CD14-positive monocyte (primary cell): ENCODE measurements at regions not wholly inside any gene's neighbourhood (a gene's known extent, or its start where the extent isn't known, plus 50 kb on each side); places are given as distances from the start of the nearest gene placed in this dataset.

Experiments
- DNase-seq, 3 donors: peaks; one replicate each; pipeline ENCODE4 v3.0.0-alpha.2; 2011 to 2022
- H2AFZ ChIP-seq: 2 replicates; pipeline ENCODE4 v1.6.0; 2012; ENCODE audit warnings: mild to moderate bottlenecking, low read depth, low read length, inconsistent platforms; ENCODE audit not compliant: insufficient read depth, poor library complexity, severe bottlenecking
- H3K27ac ChIP-seq, 2 donors: 1 replicate in 1 of 2; 2 replicates in 1 of 2; pipeline ENCODE4 v1.5.1; 2012 to 2013; ENCODE audit warnings: low read length in 2 of 2, control low read depth in 1 of 2, inconsistent platforms in 1 of 2, low read depth in 1 of 2, mild to moderate bottlenecking in 1 of 2
- H3K27me3 ChIP-seq, 2 donors: one replicate each; pipeline versions ENCODE4 v1.6.0 to v1.6.1; 2011 to 2013; ENCODE audit warnings: low read length in 2 of 2; ENCODE audit not compliant: control insufficient read depth in 2 of 2, insufficient read depth in 2 of 2
- H3K36me3 ChIP-seq, 2 donors: replicated peaks in 1 of 2; 1 replicate in 1 of 2; 2 replicates in 1 of 2; pipeline versions ENCODE4 v1.5.1 to v1.6.1; 2012 to 2013; ENCODE audit warnings: low read length in 2 of 2, control low read depth in 1 of 2, inconsistent platforms in 1 of 2, mild to moderate bottlenecking in 1 of 2; ENCODE audit not compliant: insufficient read depth in 2 of 2, control insufficient read depth in 1 of 2
- H3K4me1 ChIP-seq, 2 donors: 1 replicate in 1 of 2; 2 replicates in 1 of 2; pipeline versions ENCODE4 v1.5.1 to v1.6.1; 2012 to 2013; ENCODE audit warnings: low read length in 2 of 2, control low read depth in 1 of 2, inconsistent platforms in 1 of 2, mild to moderate bottlenecking in 1 of 2, moderate library complexity in 1 of 2; ENCODE audit not compliant: insufficient read depth in 2 of 2, control insufficient read depth in 1 of 2
- H3K4me2 ChIP-seq: replicated peaks from 2 replicates; pipeline ENCODE3; 2012; ENCODE audit warnings: low read length, moderate library complexity, mild to moderate bottlenecking; ENCODE audit not compliant: poor library complexity, severe bottlenecking; ENCODE audit errors: extremely low read depth
- H3K4me3 ChIP-seq, 3 experiments: fragments of 200-600 bp in 1 of 3; sonication (generic) in 1 of 3; replicated peaks in 1 of 3; 1 replicate in 2 of 3; 2 replicates in 1 of 3; pipeline ENCODE4 v1.5.1; 2011 to 2013; ENCODE audit warnings: low read length in 3 of 3, mild to moderate bottlenecking in 3 of 3, control low read depth in 2 of 3, low read depth in 2 of 3, inconsistent platforms in 1 of 3, moderate library complexity in 1 of 3
- H3K79me2 ChIP-seq: 2 replicates; pipeline ENCODE4 v1.6.0; 2012; ENCODE audit warnings: mild to moderate bottlenecking, control low read depth, inconsistent platforms, low read length, moderate library complexity; ENCODE audit not compliant: insufficient read depth
- H3K9ac ChIP-seq: 2 replicates; pipeline ENCODE4 v1.6.0; 2017; ENCODE audit warnings: low read length, mild to moderate bottlenecking; ENCODE audit not compliant: insufficient read depth, poor library complexity, severe bottlenecking
- H3K9me3 ChIP-seq, 2 donors: replicated peaks in 1 of 2; 1 replicate in 1 of 2; 2 replicates in 1 of 2; pipeline versions ENCODE4 v1.5.1 to v1.6.1; 2012 to 2013; ENCODE audit warnings: low read length in 2 of 2, control low read depth in 1 of 2; ENCODE audit not compliant: control insufficient read depth in 1 of 2, insufficient read depth in 1 of 2
- H4K20me1 ChIP-seq: 2 replicates; pipeline ENCODE4 v1.6.0; 2012; ENCODE audit warnings: mild to moderate bottlenecking, low read length, control low read depth, moderate library complexity; ENCODE audit not compliant: insufficient read depth
- H3K27ac Mint-ChIP-seq, 7 donors: one replicate each; pipeline ENCODE4 v1.8.0; 2020; ENCODE audit warnings: mild to moderate bottlenecking in 7 of 7, mixed read lengths in 7 of 7, moderate library complexity in 6 of 7, inconsistent platforms in 2 of 7
- H3K27me3 Mint-ChIP-seq, 3 donors: one replicate each; pipeline ENCODE4 v1.8.0; 2021 to 2022; ENCODE audit warnings: low read depth in 3 of 3, mild to moderate bottlenecking in 3 of 3, mixed read lengths in 3 of 3, moderate library complexity in 3 of 3, inconsistent platforms in 1 of 3
- H3K36me3 Mint-ChIP-seq, 2 donors: one replicate each; pipeline ENCODE4 v1.8.0; 2020; ENCODE audit warnings: mixed read lengths in 2 of 2, inconsistent platforms in 1 of 2, mild to moderate bottlenecking in 1 of 2
- H3K4me1 Mint-ChIP-seq: one replicate; pipeline ENCODE4 v1.8.0; 2020; ENCODE audit warnings: mild to moderate bottlenecking, mixed read lengths
- H3K4me3 Mint-ChIP-seq, 2 donors: one replicate each; pipeline ENCODE4 v1.8.0; 2020; ENCODE audit warnings: mild to moderate bottlenecking in 2 of 2, mixed read lengths in 2 of 2, moderate library complexity in 1 of 2
- H3K9me3 Mint-ChIP-seq, 7 donors: one replicate each; pipeline ENCODE4 v1.8.0; 2020 to 2022; ENCODE audit warnings: mixed read lengths in 7 of 7, mild to moderate bottlenecking in 6 of 7, moderate library complexity in 6 of 7, inconsistent platforms in 2 of 7
- WGBS: methylation state at CpG from one replicate; pipeline ENCODE4 v1.1.5; 2013; ENCODE audit warnings: missing lambda C conversion rate; ENCODE audit not compliant: insufficient coverage; 5-methylcytosine and 5-hydroxymethylcytosine counted together
- intact Hi-C, 2 donors: fragments of 100-400 bp; cut with micrococcal nuclease; formaldehyde crosslinking; loops; one replicate each; pipeline versions ENCODE4 v1.15.0 to v1.15.1; 2023
- TF ChIP-seq, protein P1 (sequence below): fragments of 200-600 bp; IDR thresholded peaks from one replicate; pipeline ENCODE4 v1.8.0; 2022; ENCODE audit warnings: antibody characterized with exemption, mild to moderate bottlenecking

GRCh38 chr21:41612674-41613532 is 104.9 kb upstream of the TMPRSS2 start:
- intact Hi-C loops, result loop anchor here (1.0 to 10.0 kb wide), 3 partner anchors 165 to 502 kb away; no protein-coding TSS in a partner anchor
- no peak overlapping the region for H2AFZ ChIP-seq
- no peaks in the 10 kb centered on the region for H3K36me3 ChIP-seq

GRCh38 chr21:41611966-41612606 is 104.1 kb upstream of the TMPRSS2 start:
- no peak overlapping the region for H2AFZ ChIP-seq
- peak overlapping the region in 1 of 7 donors; percentile 7 for H3K27ac Mint-ChIP-seq
- H3K9me3 Mint-ChIP-seq, result peaks cover 0 to 2% (median 0%) of the 10 kb centered on the region in 7 donors

More at GRCh38 chr21:41612674-41613532, 104.9 kb upstream of the TMPRSS2 start:
- peaks cover 0 to 2% (median 0%) of the 10 kb centered on the region in 7 donors for H3K9me3 Mint-ChIP-seq
- no peaks in the 10 kb centered on the region for H4K20me1 ChIP-seq
- no peak overlapping the region for H3K4me2 ChIP-seq
- H3K4me3 Mint-ChIP-seq, result peak overlapping the region in 1 of 2 donors; percentile 48
- 77% methylated on average over 16 of the region's 21 CpGs for WGBS
- H3K27ac Mint-ChIP-seq, result no peak overlapping the region
- no peak overlapping the region for H3K4me3 ChIP-seq
- no peaks in the 10 kb centered on the region for H3K36me3 Mint-ChIP-seq
- H3K27me3 ChIP-seq, result peaks cover 0 to 4% of the 10 kb centered on the region in 2 donors
- peak in 2 of 3 donors; percentile 19 to 30 for DNase-seq
- H3K79me2 ChIP-seq, result no peaks in the 10 kb centered on the region
- H3K4me1 Mint-ChIP-seq, result no peaks in the 10 kb centered on the region
- peaks cover 9 to 19% (median 11%) of the 10 kb centered on the region in 3 donors for H3K27me3 Mint-ChIP-seq
- no peaks in the 10 kb centered on the region for H3K4me1 ChIP-seq
- TF ChIP-seq, protein P1, sequence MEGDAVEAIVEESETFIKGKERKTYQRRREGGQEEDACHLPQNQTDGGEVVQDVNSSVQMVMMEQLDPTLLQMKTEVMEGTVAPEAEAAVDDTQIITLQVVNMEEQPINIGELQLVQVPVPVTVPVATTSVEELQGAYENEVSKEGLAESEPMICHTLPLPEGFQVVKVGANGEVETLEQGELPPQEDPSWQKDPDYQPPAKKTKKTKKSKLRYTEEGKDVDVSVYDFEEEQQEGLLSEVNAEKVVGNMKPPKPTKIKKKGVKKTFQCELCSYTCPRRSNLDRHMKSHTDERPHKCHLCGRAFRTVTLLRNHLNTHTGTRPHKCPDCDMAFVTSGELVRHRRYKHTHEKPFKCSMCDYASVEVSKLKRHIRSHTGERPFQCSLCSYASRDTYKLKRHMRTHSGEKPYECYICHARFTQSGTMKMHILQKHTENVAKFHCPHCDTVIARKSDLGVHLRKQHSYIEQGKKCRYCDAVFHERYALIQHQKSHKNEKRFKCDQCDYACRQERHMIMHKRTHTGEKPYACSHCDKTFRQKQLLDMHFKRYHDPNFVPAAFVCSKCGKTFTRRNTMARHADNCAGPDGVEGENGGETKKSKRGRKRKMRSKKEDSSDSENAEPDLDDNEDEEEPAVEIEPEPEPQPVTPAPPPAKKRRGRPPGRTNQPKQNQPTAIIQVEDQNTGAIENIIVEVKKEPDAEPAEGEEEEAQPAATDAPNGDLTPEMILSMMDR, result peak; percentile 82
- H3K27ac ChIP-seq, result no peak overlapping the region
- no peak overlapping the region for H3K9ac ChIP-seq
- no peaks in the 10 kb centered on the region for H3K9me3 ChIP-seq

More at GRCh38 chr21:41611966-41612606, 104.1 kb upstream of the TMPRSS2 start:
- H3K36me3 ChIP-seq, result no peaks in the 10 kb centered on the region
- 35% methylated on average over 9 of the region's 10 CpGs for WGBS
- H3K4me2 ChIP-seq, result no peak overlapping the region
- no peaks in the 10 kb centered on the region for H3K4me1 Mint-ChIP-seq
- H3K4me1 ChIP-seq, result no peaks in the 10 kb centered on the region
- intact Hi-C loops, result loop anchor here (1.0 to 10.0 kb wide), 4 partner anchors 166 to 503 kb away; no protein-coding TSS in a partner anchor
- peaks cover 0 to 4% of the 10 kb centered on the region in 2 donors for H3K27me3 ChIP-seq
- no peak for DNase-seq
- H4K20me1 ChIP-seq, result no peaks in the 10 kb centered on the region
- TF ChIP-seq, protein P1, result no peak
- H3K4me3 Mint-ChIP-seq, result no peak overlapping the region
- H3K27ac ChIP-seq, result no peak overlapping the region
- H3K9ac ChIP-seq, result no peak overlapping the region
- peaks cover 9 to 17% (median 12%) of the 10 kb centered on the region in 3 donors for H3K27me3 Mint-ChIP-seq
- H3K4me3 ChIP-seq, result no peak overlapping the region
- no peaks in the 10 kb centered on the region for H3K79me2 ChIP-seq
- no peaks in the 10 kb centered on the region for H3K36me3 Mint-ChIP-seq
- no peaks in the 10 kb centered on the region for H3K9me3 ChIP-seq
